WTC11 (cell line): ENCODE measurements at regions not wholly inside any gene's neighbourhood (a gene's known extent, or its start where the extent isn't known, plus 50 kb on each side); places are given as distances from the start of the nearest gene placed in this dataset.

Experiments
- CTCF ChIP-seq: fragments of 200-600 bp; IDR thresholded peaks from 2 replicates; pipeline ENCODE4 v1.8.0; 2022; ENCODE audit warnings: antibody characterized with exemption
- ETV6 ChIP-seq: sonication (generic); formaldehyde crosslinking; IDR thresholded peaks from 2 replicates; pipeline ENCODE4 v1.8.1; 2022; ENCODE audit warnings: mild to moderate bottlenecking, missing genetic modification reagents
- KAT7 ChIP-seq: sonication (generic); formaldehyde crosslinking; IDR thresholded peaks from 2 replicates; pipeline ENCODE4 v1.8.1; 2023; ENCODE audit warnings: missing genetic modification reagents, mild to moderate bottlenecking, borderline replicate concordance
- MAX ChIP-seq: sonication (generic); formaldehyde crosslinking; IDR thresholded peaks from 2 replicates; pipeline ENCODE4 v1.8.0; 2022; ENCODE audit warnings: mild to moderate bottlenecking, missing genetic modification reagents
- PREB ChIP-seq: sonication (generic); formaldehyde crosslinking; IDR thresholded peaks from 2 replicates; pipeline ENCODE4 v1.8.1; 2022; ENCODE audit warnings: mild to moderate bottlenecking, missing genetic modification reagents, moderate library complexity, borderline replicate concordance
- USF1 ChIP-seq: sonication (generic); formaldehyde crosslinking; IDR thresholded peaks from 2 replicates; pipeline ENCODE4 v1.8.0; 2022; ENCODE audit warnings: mild to moderate bottlenecking, missing genetic modification reagents
- ZNF232 ChIP-seq: sonication (generic); formaldehyde crosslinking; IDR thresholded peaks from 2 replicates; pipeline ENCODE4 v1.8.0; 2022; ENCODE audit warnings: mild to moderate bottlenecking, missing genetic modification reagents
- ZNF317 ChIP-seq: sonication (generic); formaldehyde crosslinking; IDR thresholded peaks from 2 replicates; pipeline ENCODE4 v1.8.1; 2023; ENCODE audit warnings: low read depth, mild to moderate bottlenecking, moderate library complexity, missing genetic modification reagents, borderline replicate concordance

- TF ChIP-seq CTCF: no peak
- TF ChIP-seq ZNF317 (CRISPR knock-in tag): no peak
- TF ChIP-seq MAX (CRISPR knock-in tag): no peak
- TF ChIP-seq ZNF232: no peak
- no peak for TF ChIP-seq ETV6 (CRISPR knock-in tag)
- TF ChIP-seq PREB (CRISPR knock-in tag): no peak
- TF ChIP-seq USF1 (CRISPR knock-in tag): no peak
- no peak for TF ChIP-seq KAT7 (CRISPR knock-in tag)
Measured at GRCh38 chr21:41625428-41625827, 117.5 kb upstream of the TMPRSS2 start.
